Osteocyte (in vitro differentiated cells): ENCODE measurements at regions not wholly inside any gene's neighbourhood (a gene's known extent, or its start where the extent isn't known, plus 50 kb on each side); places are given as distances from the start of the nearest gene placed in this dataset.

Experiments used
- DNase-seq: peaks from one replicate; pipeline ENCODE4 v3.0.0; 2021; ENCODE audit warnings: mixed read lengths; ENCODE audit not compliant: unreplicated experiment; ENCODE audit errors: extremely low spot score
- H3K27ac Mint-ChIP-seq: one replicate; pipeline ENCODE4 v1.8.0; 2021; ENCODE audit warnings: mild to moderate bottlenecking, mixed read lengths; ENCODE audit not compliant: unreplicated experiment
- H3K27me3 Mint-ChIP-seq: one replicate; pipeline ENCODE4 v1.8.0; 2021; ENCODE audit warnings: mixed read lengths; ENCODE audit not compliant: unreplicated experiment
- H3K36me3 Mint-ChIP-seq: one replicate; pipeline ENCODE4 v1.8.0; 2021; ENCODE audit warnings: mixed read lengths; ENCODE audit not compliant: unreplicated experiment
- H3K4me1 Mint-ChIP-seq: one replicate; pipeline ENCODE4 v1.8.0; 2021; ENCODE audit warnings: mixed read lengths; ENCODE audit not compliant: unreplicated experiment
- H3K4me3 Mint-ChIP-seq: one replicate; pipeline ENCODE4 v1.8.0; 2021; ENCODE audit warnings: mild to moderate bottlenecking, moderate library complexity, mixed read lengths; ENCODE audit not compliant: unreplicated experiment
- H3K9me3 Mint-ChIP-seq: one replicate; pipeline ENCODE4 v1.8.0; 2021; ENCODE audit warnings: mixed read lengths; ENCODE audit not compliant: unreplicated experiment
- CTCF ChIP-seq: fragments of 200-600 bp; sonication (generic); IDR thresholded peaks from 2 replicates; pipeline ENCODE4 v1.5.0; 2021; ENCODE audit warnings: antibody characterized with exemption, mild to moderate bottlenecking, moderate library complexity

GRCh38 chr13:34166406-34166805, 348.5 kb downstream of the RFC3 start:
- no peak for TF ChIP-seq CTCF
- Mint-ChIP-seq H3K27ac (no peak overlapping the region), H3K4me1 (peaks cover 19% of the 10 kb centered on the region), H3K27me3 (no peaks in the 10 kb centered on the region), H3K9me3 (no peaks in the 10 kb centered on the region), H3K4me3 (no peak overlapping the region), H3K36me3 (no peaks in the 10 kb centered on the region)
- DNase-seq: no peak

- H3K4me1 Mint-ChIP-seq: peaks cover 14% of the 10 kb centered on the region
- no peaks in the 10 kb centered on the region for H3K27me3 Mint-ChIP-seq
- no peak for DNase-seq
- no peaks in the 10 kb centered on the region for H3K9me3 Mint-ChIP-seq
- no peak for TF ChIP-seq CTCF
- no peak overlapping the region for H3K4me3 Mint-ChIP-seq
- H3K27ac Mint-ChIP-seq: no peak overlapping the region
- no peaks in the 10 kb centered on the region for H3K36me3 Mint-ChIP-seq
Observed at GRCh38 chr13:34167347-34167746, 349.4 kb downstream of the RFC3 start.

- TF ChIP-seq CTCF: no peak
- H3K36me3 Mint-ChIP-seq: no peaks in the 10 kb centered on the region
- H3K27me3 Mint-ChIP-seq: no peaks in the 10 kb centered on the region
- H3K27ac Mint-ChIP-seq: no peak overlapping the region
- H3K4me3 Mint-ChIP-seq: no peak overlapping the region
- no peaks in the 10 kb centered on the region for H3K9me3 Mint-ChIP-seq
- DNase-seq: no peak
- H3K4me1 Mint-ChIP-seq: peaks cover 30% of the 10 kb centered on the region
Observed at GRCh38 chr13:34172048-34172447, 354.1 kb downstream of the RFC3 start.

- Mint-ChIP-seq H3K9me3 (no peaks in the 10 kb centered on the region), H3K4me1 (peaks cover 48% of the 10 kb centered on the region), H3K4me3 (no peak overlapping the region), H3K27me3 (no peaks in the 10 kb centered on the region), H3K27ac (peak overlapping the region; percentile 35), H3K36me3 (no peaks in the 10 kb centered on the region)
- no peak for TF ChIP-seq CTCF
- DNase-seq: no peak
Observed at GRCh38 chr13:34174671-34175145, 356.8 kb downstream of the RFC3 start.

GRCh38 chr13:34175551-34175950, 357.6 kb downstream of the RFC3 start:
- Mint-ChIP-seq H3K36me3 (no peaks in the 10 kb centered on the region), H3K4me1 (peaks cover 52% of the 10 kb centered on the region), H3K4me3 (no peak overlapping the region), H3K9me3 (no peaks in the 10 kb centered on the region), H3K27ac (no peak overlapping the region), H3K27me3 (no peaks in the 10 kb centered on the region)
- no peak for DNase-seq
- no peak for TF ChIP-seq CTCF
